ENCODE measurements at regions not wholly inside any gene's neighbourhood (a gene's known extent, or its start where the extent isn't known, plus 50 kb on each side); places are given as distances from the start of the nearest gene placed in this dataset.
"Not testable (repeated sequence)": the region's sequence is repeated elsewhere in the genome, so short reads cannot be mapped to it uniquely, and the experiment has no call there.

DNA sequence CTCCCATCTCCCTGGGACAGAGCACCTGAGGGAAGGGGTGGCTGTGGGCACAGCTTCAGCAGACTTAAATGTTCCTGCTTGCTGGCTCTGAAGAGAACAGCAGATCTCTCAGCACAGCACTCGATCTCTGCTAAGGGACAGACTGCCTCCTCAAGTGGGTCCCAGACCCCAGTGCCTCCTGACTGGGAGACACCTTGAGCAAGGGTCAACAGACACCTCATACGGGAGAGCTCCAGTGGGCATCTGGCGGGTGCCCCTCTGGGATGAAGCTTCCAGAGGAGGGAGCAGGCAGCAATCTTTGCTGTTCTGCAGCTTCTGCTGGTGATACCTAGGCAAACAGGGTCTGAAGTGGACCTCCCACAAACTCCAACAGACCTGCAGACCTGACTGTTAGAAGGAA lies 436.7 kb upstream of the CHRM2 start:
- DNase-seq (ENCODE audit: extremely low read depth in 1 of 2, low read depth in 1 of 2) = not testable (repeated sequence)

GRCh38 chr7:136424058-136424457 lies 444.4 kb upstream of the CHRM2 start:
- DNase-seq (ENCODE audit: extremely low read depth in 1 of 2, low read depth in 1 of 2) = no peak

DNA sequence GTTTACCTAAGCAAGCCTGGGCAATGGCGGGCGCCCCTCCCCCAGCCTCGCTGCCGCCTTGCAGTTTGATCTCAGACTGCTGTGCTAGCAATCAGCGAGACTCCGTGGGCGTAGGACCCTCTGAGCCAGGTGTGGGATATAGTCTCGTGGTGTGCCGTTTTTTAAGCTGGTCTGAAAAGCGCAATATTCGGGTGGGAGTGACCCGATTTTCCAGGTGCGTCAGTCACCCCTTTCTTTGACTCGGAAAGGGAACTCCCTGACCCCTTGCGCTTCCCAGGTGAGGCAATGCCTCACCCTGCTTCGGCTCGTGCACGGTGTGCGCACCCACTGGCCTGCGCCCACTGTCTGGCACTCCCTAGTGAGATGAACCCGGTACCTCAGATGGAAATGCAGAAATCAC lies 442.6 kb upstream of the MTPN start:
- DNase-seq (ENCODE audit: extremely low read depth in 1 of 2, low read depth in 1 of 2) = not testable (repeated sequence)

- no peak for DNase-seq (ENCODE audit: extremely low read depth in 1 of 2, low read depth in 1 of 2)
Observed at GRCh38 chr7:136412952-136413351, 435.8 kb upstream of the MTPN start.

GRCh38 chr7:136405931-136406777 lies 429.0 kb upstream of the MTPN start:
- no peak for DNase-seq (ENCODE audit: extremely low read depth in 1 of 2, low read depth in 1 of 2)

DNA sequence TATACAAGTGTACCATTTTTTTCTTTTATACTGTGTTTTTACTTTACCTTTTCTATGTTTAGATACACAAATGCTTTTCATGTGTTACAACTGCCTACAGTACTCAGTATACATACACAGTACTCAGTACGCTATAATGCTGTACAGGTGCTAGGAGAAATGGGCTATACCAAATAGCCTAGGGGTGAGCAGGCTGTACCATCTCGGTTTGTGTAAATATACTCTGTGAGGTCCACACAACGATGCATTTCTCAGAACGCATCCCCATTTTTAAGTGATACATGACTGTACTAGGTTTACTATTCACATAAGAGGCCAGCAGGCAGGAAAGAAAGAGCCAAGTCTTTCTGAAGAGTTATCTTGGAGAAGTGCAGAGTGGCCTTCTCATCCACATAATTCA lies 426.4 kb upstream of the MTPN start:
- DNase-seq (ENCODE audit: extremely low read depth in 1 of 2, low read depth in 1 of 2) = no peak

DNA sequence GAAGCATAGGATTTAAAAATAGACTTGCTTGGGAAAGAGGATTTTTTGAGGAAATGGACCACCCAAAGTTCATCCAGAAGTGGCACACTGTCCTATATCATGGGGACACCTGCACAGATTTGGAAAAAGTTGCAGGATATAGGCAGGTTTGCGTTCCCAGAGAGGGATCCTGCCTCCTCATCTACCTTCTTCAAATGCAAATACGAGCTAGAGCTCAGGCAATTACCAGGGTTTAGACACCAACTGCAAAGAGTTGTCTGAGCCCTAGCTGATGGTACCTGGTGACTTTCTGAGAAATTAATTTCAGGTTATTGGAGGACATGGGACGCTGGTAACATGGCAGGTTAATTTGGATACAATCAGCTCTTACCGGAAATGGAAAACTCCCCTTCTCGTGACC lies 423.7 kb upstream of the MTPN start:
- DNase-seq (ENCODE audit: extremely low read depth in 1 of 2, low read depth in 1 of 2) = no peak

DNA sequence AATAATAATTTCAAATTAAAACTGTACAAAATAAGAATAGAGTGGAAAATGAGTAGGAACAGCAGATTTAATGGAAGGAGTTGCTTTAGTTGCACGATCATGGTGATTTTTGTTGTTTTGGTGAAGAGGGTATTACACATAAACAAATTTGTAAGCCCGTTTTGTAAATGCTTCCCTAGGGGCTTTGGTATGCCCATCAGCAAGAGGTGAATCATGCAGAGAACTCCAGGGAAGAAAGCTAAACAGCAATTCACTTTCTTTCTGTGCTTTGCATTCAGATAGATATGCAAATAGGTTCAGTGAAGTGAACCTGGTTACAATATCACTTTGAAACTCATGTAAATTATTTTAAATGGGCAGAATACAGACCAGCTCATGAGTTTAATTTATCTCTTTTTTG lies 422.2 kb upstream of the MTPN start:
- DNase-seq (ENCODE audit: extremely low read depth in 1 of 2, low read depth in 1 of 2) = no peak

DNA sequence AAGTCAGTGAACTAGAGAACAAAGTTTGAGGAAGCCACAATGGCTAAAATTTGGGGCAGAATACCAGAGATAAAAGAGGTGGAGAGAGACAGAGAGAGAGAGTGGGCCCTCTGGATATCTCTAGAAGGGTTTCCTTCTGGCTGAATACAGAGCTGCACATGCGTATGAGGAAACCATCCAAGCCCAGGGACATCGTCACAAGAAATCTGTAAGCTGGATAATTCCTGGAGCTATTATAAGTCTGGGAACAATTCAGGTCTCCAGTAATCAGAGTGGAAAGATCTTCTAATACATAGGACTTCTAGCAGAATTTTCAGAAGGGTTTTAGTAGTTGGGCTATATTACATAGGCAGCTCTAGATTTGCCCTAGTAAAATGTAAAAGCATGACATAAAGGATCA lies 415.7 kb upstream of the MTPN start:
- DNase-seq (ENCODE audit: extremely low read depth in 1 of 2, low read depth in 1 of 2) = no peak

GRCh38 chr7:136391371-136391770 lies 414.2 kb upstream of the MTPN start:
- no peak for DNase-seq (ENCODE audit: extremely low read depth in 1 of 2, low read depth in 1 of 2)

DNA sequence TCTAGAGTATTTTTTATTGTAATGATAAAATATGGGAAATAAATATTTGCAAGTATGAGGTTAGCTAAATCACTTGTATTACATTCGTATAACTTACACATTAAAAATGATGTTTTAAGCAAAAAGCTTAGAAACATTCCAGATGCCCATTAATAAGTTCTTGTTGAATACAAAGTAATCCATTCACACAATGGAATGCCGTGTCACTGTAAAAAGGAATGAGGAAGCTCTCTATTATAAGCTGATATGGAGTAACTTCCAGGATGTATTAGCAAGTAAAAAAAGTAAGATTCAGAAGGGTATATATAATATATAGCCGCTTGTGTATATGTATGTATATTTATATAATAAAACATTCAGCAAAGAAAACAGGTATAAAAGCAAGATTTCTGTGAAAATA lies 412.8 kb upstream of the MTPN start:
- no peak for DNase-seq (ENCODE audit: extremely low read depth in 1 of 2, low read depth in 1 of 2)

GRCh38 chr7:136386876-136387275 lies 409.7 kb upstream of the MTPN start:
- no peak for DNase-seq (ENCODE audit: extremely low read depth in 1 of 2, low read depth in 1 of 2)

DNA sequence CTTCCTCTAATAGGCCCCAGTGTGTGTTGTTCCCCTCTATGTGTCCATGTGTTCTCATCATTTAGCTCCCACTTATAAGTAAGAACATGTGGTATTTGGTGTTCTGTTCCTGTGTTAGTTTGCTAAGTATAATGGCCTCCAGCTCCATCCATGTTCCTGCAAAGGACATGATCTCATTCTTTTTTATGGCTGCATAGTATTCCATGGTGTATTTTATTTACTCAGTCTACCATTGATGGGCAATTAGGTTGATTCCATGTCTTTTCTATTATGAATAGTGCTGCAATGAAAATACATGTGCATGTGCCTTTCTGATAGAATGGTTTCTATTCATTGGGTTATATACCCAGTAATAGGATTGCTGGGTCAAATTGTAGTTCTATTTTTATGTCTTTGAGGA lies 394.2 kb upstream of the MTPN start:
- not testable (repeated sequence) for DNase-seq (ENCODE audit: extremely low read depth in 1 of 2, low read depth in 1 of 2)

DNA sequence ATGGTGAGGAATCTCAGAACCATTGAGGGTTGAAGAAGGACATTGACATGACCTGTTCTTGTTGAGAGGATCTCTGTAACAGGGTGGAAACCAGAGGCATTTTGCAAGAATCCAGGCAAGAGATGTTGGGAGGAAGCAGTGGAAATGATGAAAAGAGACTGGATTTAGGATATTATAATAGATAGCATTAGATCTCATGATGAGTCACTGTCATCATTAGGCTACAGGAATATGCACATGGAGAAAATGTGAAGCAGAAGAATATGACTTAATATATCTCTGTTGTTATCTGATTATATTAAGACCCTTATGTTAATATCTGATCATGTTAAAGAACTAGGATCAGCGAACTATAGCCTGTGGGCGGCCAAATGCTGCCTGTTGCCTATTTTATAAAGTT lies 393.0 kb upstream of the MTPN start:
- no peak for DNase-seq (ENCODE audit: extremely low read depth in 1 of 2, low read depth in 1 of 2)

GRCh38 chr7:136369225-136369624 lies 392.1 kb upstream of the MTPN start:
- no peak for DNase-seq (ENCODE audit: extremely low read depth in 1 of 2, low read depth in 1 of 2)

DNA sequence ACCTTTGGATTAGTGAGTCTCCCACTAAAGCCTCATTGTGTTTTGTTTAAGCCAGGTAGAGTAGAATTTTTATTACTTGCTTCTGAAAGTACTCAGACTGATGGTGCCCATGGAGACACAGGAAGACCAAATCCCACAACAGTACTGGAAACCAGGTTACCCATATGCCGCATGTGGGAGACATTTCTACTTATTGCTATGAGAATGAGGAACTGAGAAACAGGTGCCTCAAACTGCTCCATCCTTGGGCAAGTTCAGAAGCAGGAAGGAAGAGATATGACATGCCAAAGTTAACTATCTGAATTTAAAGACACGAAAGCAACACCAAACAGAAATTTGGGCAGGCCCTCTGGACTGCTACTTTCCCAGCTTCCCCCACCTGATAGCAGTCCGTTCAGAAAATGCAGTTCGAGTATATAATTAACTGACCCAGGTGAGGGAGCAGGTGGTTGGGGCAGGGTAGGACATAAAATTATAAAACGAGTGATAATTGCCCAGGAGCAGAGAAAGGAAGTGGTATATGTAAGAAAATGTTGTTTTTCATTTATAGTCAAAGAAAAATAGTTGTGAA lies 382.3 kb upstream of the MTPN start:
- DNase-seq (ENCODE audit: extremely low read depth in 1 of 2, low read depth in 1 of 2) = no peak

DNA sequence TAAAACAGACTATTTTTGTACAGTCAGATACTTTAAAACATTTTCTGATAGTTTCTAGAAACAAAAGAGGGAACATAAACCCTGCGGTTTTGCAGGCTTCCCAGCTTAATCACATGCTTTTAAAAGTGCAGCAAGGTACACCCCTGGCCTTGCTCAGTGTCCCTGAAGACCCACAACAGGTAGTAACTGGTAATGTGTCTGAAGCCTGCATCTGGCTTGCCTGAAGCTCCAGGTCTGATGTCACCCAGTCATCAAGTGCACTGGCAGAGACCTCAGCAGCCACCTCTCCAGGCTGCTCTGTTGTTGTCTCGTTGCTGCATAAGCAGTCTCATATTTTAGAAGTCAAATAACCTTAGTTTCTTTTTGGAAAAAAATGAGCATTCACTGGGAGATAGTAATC lies 376.1 kb upstream of the MTPN start:
- no peak for DNase-seq (ENCODE audit: extremely low read depth in 1 of 2, low read depth in 1 of 2)

DNA sequence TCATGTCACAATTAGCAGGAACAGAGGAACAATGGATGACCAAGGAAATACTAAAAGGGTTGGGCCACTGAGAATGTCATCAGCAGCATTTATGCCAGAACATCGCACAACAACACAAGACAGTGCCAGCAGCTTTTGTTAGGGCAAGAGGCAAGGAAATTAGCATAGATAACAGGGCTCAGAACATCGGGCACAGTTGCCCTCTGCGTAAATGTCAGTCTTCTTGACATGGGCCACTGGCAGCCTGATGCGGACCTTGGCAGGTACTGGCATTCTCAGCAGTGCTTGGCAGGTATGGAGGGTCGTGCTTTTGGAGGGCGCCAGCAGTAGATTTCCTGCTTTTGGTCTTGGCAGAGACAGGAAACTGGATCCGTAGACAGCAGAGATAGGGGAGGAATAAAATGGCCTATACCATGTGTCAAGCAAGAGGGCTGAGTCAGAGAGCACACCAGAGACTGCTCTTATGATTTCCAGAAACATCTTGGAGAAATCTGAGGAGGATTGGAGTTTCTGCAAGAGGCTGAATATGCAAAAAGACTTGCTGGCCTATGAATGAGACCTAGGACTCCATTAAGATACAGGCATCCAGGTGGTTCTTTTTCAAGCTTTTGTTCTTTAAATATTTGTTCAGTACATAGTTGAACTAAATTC lies 371.5 kb upstream of the MTPN start:
- DNase-seq (ENCODE audit: extremely low read depth in 1 of 2, low read depth in 1 of 2) = no peak

DNA sequence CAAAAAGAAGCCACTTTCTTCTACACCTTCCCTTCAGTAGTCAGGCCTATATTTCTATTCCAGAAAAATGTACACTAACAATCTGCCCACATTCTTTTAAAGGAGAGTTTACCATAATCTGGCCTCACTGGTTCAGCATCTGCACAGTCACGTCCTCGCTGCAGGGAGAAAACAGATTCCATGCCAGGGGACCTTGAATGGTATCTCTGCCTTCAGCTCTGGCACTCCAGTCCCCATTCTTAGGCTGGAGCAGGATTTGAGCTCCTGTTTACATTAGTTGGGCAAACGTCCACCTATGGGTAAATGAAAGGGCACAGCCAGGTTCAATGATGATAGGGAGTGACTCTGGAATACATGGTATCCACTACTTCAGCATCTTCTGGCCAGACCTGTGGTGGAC lies 371.0 kb upstream of the MTPN start:
- no peak for DNase-seq (ENCODE audit: extremely low read depth in 1 of 2, low read depth in 1 of 2)

DNA sequence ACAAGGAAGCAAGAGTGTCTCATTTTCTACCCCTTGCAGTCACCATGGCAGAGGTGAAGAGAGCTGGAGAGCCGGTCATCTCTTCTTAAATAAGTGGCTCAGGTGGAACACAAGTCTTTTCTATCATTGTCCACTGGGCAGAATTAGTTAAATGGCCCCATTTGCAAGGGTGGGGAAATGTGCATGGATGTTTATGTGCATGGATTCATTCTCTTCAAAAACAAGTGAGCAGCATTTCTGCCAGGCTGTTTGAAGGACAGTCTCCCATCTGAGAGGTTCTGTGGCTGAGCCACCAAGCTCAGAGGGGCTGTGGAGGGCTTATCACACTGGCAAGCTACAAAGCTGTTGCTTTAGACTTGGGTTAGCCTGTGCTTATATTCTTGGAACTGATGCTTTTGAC lies 370.3 kb upstream of the MTPN start:
- DNase-seq (ENCODE audit: extremely low read depth in 1 of 2, low read depth in 1 of 2) = no peak

DNA sequence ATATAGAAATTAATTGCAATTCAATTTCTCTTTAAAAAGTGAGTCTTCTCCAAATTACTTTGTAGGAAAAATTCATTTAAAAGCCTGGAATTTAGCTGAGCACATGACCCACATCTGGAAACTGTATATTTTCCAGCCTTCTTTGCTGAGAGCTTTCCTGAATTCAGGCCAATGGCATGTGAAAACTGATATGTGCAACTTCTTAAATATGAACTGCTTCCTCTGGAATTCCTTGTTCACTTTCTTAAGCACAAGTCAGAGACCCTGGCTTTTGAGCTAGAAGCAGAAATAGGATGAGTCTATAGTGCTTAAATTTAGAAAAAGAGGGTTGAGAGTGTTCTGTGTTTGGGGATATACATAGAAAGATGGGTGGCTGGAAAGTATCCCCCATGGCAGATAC lies 365.1 kb upstream of the MTPN start:
- no peak for DNase-seq (ENCODE audit: extremely low read depth in 1 of 2, low read depth in 1 of 2)

- DNase-seq (ENCODE audit: extremely low read depth in 1 of 2, low read depth in 1 of 2) = no peak
Observed at GRCh38 chr7:136339464-136339863, 362.3 kb upstream of the MTPN start.
